Stimulated activated CD8-positive, alpha-beta memory T cell treated with anti-CD3 and anti-CD28 coated beads, Interleukin-7, amount 100 ng/mL, for 48 hours (primary cell): ENCODE measurements at regions not wholly inside any gene's neighbourhood (a gene's known extent, or its start where the extent isn't known, plus 50 kb on each side); places are given as distances from the start of the nearest gene placed in this dataset.
"Not testable (repeated sequence)": the region's sequence is repeated elsewhere in the genome, so short reads cannot be mapped to it uniquely, and the experiment has no call there.

Experiments
- DNase-seq, 2 donors: peaks; one replicate each; pipeline ENCODE4 v3.0.0-alpha.2; 2020; ENCODE audit warnings: low read depth in 1 of 2; ENCODE audit errors: extremely low read depth in 1 of 2

- no peak for DNase-seq
These were observed 53.7 kb upstream of the OTOGL start for GRCh38 chr12:80045594-80045993.

GRCh38 chr12:80044694-80045046 lies 54.7 kb upstream of the OTOGL start:
- DNase-seq, result no peak

- no peak for DNase-seq
These were observed 57.6 kb upstream of the OTOGL start for GRCh38 chr12:80041692-80042091.

GRCh38 chr12:80041071-80041470 lies 58.3 kb upstream of the OTOGL start:
- DNase-seq, result no peak

GRCh38 chr12:80040075-80040738 lies 59.1 kb upstream of the OTOGL start:
- DNase-seq, result peak in 1 of 2 donors; percentile 20

- no peak for DNase-seq
These were observed 61.2 kb upstream of the OTOGL start for GRCh38 chr12:80038062-80038560.

GRCh38 chr12:80033448-80033847 lies 65.9 kb upstream of the OTOGL start:
- no peak for DNase-seq

GRCh38 chr12:80032946-80033345 lies 66.4 kb upstream of the OTOGL start:
- no peak for DNase-seq

GRCh38 chr12:80031229-80031628 lies 68.1 kb upstream of the OTOGL start:
- DNase-seq, result no peak

- no peak for DNase-seq
These were observed 73.7 kb upstream of the OTOGL start for GRCh38 chr12:80025638-80026037.

GRCh38 chr12:80019691-80020090 lies 79.6 kb upstream of the OTOGL start:
- no peak for DNase-seq

GRCh38 chr12:80018119-80018518 lies 81.2 kb upstream of the OTOGL start:
- no peak for DNase-seq

GRCh38 chr12:80017261-80017870 lies 82.0 kb upstream of the OTOGL start:
- DNase-seq, result no peak

- no peak for DNase-seq
These were observed 81.8 kb upstream of the PPP1R12A start for GRCh38 chr12:80016684-80017083.

- no peak for DNase-seq
These were observed 80.8 kb upstream of the PPP1R12A start for GRCh38 chr12:80015660-80016059.

GRCh38 chr12:80003744-80004143 lies 68.8 kb upstream of the PPP1R12A start:
- not testable (repeated sequence) for DNase-seq

GRCh38 chr12:80001562-80001961 lies 66.7 kb upstream of the PPP1R12A start:
- no peak for DNase-seq

- DNase-seq, result no peak
These were observed 65.9 kb upstream of the PPP1R12A start for GRCh38 chr12:80000831-80001230.

- DNase-seq, result no peak
These were observed 63.7 kb upstream of the PPP1R12A start for GRCh38 chr12:79998554-79998953.

- DNase-seq, result no peak
These were observed 62.3 kb upstream of the PPP1R12A start for GRCh38 chr12:79997096-79997791.

GRCh38 chr12:79995385-79996084 lies 60.6 kb upstream of the PPP1R12A start:
- DNase-seq, result not testable (repeated sequence)
